ENCODE measurements at regions not wholly inside any gene's neighbourhood (a gene's known extent, or its start where the extent isn't known, plus 50 kb on each side); places are given as distances from the start of the nearest gene placed in this dataset.

DNA sequence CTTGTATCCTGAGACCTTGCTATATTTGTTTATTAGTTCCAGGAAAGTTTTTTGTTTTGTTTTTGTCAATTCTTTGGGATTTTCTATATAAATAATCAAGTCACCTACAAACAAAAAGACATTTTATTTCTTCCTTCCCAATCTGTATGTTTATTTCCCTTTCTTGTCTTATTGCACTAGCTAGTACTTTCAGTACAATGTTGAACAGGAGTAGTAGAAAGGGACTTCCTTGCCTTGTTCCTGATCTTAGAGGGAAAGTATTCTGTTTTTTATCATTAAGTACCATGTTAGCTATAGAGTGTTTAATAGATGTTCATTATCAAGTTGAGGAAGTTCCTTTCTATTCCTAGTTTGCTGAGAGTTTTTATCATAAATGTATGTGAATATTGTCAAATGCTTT is 119.5 kb upstream of the TLE4 start:
- no peaks in the 10 kb centered on the region for H3K4me1 Mint-ChIP-seq (ENCODE audit: low read depth, unreplicated experiment)
- H3K36me3 Mint-ChIP-seq (ENCODE audit: low read depth, unreplicated experiment): no peaks in the 10 kb centered on the region
- no peaks in the 10 kb centered on the region for H3K4me1 ChIP-seq (ENCODE audit: insufficient read depth, low read length)
- no peaks in the 10 kb centered on the region for H3K36me3 ChIP-seq (ENCODE audit: insufficient read depth, low read length)
- H3K9me3 Mint-ChIP-seq (ENCODE audit: unreplicated experiment): peaks cover 3% of the 10 kb centered on the region
- no peaks in the 10 kb centered on the region for H3K27me3 ChIP-seq (ENCODE audit: insufficient read depth, low read length)
- H3K9ac ChIP-seq (ENCODE audit: low read length): no peak overlapping the region
- H3K9me3 ChIP-seq (ENCODE audit: insufficient read depth, low read depth, low read length): no peaks in the 10 kb centered on the region
- no peak overlapping the region for H3K4me3 ChIP-seq (ENCODE audit: insufficient read depth, low read depth, low read length)
- no peaks in the 10 kb centered on the region for H3K79me2 ChIP-seq (ENCODE audit: insufficient read depth, low read length)
- no peak for DNase-seq (ENCODE audit: low read depth)
- no peak overlapping the region for H3K4me3 Mint-ChIP-seq (ENCODE audit: unreplicated experiment)
- H3K27ac ChIP-seq (ENCODE audit: low read depth, low read length): no peak overlapping the region
- FAIRE-seq: no peak
- H3K27me3 Mint-ChIP-seq (ENCODE audit: low read depth, unreplicated experiment): peaks cover 2% of the 10 kb centered on the region
- no peaks in the 10 kb centered on the region for H4K20me1 ChIP-seq (ENCODE audit: insufficient read depth, low read length)
- H2AFZ ChIP-seq (ENCODE audit: low read depth, low read length): no peak overlapping the region
- no peak overlapping the region for H3K4me2 ChIP-seq (ENCODE audit: low read length)
- no peak overlapping the region for H3K27ac Mint-ChIP-seq (ENCODE audit: unreplicated experiment)
- no peak for TF ChIP-seq EZH2 (IDR thresholded peaks at IDR 0.05; ENCODE audit: insufficient read depth, low read length)
- TF ChIP-seq, protein P1, sequence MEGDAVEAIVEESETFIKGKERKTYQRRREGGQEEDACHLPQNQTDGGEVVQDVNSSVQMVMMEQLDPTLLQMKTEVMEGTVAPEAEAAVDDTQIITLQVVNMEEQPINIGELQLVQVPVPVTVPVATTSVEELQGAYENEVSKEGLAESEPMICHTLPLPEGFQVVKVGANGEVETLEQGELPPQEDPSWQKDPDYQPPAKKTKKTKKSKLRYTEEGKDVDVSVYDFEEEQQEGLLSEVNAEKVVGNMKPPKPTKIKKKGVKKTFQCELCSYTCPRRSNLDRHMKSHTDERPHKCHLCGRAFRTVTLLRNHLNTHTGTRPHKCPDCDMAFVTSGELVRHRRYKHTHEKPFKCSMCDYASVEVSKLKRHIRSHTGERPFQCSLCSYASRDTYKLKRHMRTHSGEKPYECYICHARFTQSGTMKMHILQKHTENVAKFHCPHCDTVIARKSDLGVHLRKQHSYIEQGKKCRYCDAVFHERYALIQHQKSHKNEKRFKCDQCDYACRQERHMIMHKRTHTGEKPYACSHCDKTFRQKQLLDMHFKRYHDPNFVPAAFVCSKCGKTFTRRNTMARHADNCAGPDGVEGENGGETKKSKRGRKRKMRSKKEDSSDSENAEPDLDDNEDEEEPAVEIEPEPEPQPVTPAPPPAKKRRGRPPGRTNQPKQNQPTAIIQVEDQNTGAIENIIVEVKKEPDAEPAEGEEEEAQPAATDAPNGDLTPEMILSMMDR (IDR thresholded peaks at IDR 0.05; ENCODE audit: insufficient read depth, low read depth, low read length): no peak

DNA sequence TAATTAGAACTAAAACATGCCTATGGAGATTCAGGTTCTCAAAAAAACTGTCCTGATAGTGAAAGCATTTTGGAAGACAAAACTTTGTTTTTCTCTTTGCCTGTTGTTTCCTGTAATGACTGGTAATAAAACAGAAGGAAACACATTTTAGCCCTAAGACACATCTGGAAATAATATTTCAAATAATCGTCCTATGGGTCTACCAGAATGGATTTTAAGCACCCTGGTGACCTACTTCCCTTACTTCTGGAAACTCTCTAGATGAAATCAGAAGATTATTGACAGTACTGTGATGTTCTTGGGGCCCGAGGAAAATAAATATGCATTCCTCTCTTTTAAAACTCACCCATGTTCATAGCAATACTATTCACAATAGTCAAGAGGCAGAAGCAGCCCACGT is 110.1 kb upstream of the TLE4 start:
- Histone ChIP-seq H4K20me1 (ENCODE audit: insufficient read depth, low read length) (no peaks in the 10 kb centered on the region), H3K27me3 (ENCODE audit: insufficient read depth, low read length) (no peaks in the 10 kb centered on the region), H2AFZ (ENCODE audit: low read depth, low read length) (no peak overlapping the region), H3K79me2 (ENCODE audit: insufficient read depth, low read length) (no peaks in the 10 kb centered on the region), H3K9ac (ENCODE audit: low read length) (no peak overlapping the region), H3K36me3 (ENCODE audit: insufficient read depth, low read length) (no peaks in the 10 kb centered on the region), H3K4me1 (ENCODE audit: insufficient read depth, low read length) (no peaks in the 10 kb centered on the region), H3K4me2 (ENCODE audit: low read length) (no peak overlapping the region), H3K27ac (ENCODE audit: low read depth, low read length) (no peak overlapping the region), H3K9me3 (ENCODE audit: insufficient read depth, low read depth, low read length) (no peaks in the 10 kb centered on the region), H3K4me3 (ENCODE audit: insufficient read depth, low read depth, low read length) (no peak overlapping the region)
- TF ChIP-seq, protein P1 (IDR thresholded peaks at IDR 0.05; ENCODE audit: insufficient read depth, low read depth, low read length): no peak
- TF ChIP-seq EZH2 (IDR thresholded peaks at IDR 0.05; ENCODE audit: insufficient read depth, low read length): no peak
- no peak overlapping the region for H3K4me3 Mint-ChIP-seq (ENCODE audit: unreplicated experiment)
- no peaks in the 10 kb centered on the region for H3K4me1 Mint-ChIP-seq (ENCODE audit: low read depth, unreplicated experiment)
- DNase-seq (ENCODE audit: low read depth): no peak
- no peaks in the 10 kb centered on the region for H3K9me3 Mint-ChIP-seq (ENCODE audit: unreplicated experiment)
- no peak overlapping the region for H3K27ac Mint-ChIP-seq (ENCODE audit: unreplicated experiment)
- FAIRE-seq: no peak
- peaks cover 2% of the 10 kb centered on the region for H3K27me3 Mint-ChIP-seq (ENCODE audit: low read depth, unreplicated experiment)
- no peaks in the 10 kb centered on the region for H3K36me3 Mint-ChIP-seq (ENCODE audit: low read depth, unreplicated experiment)

DNA sequence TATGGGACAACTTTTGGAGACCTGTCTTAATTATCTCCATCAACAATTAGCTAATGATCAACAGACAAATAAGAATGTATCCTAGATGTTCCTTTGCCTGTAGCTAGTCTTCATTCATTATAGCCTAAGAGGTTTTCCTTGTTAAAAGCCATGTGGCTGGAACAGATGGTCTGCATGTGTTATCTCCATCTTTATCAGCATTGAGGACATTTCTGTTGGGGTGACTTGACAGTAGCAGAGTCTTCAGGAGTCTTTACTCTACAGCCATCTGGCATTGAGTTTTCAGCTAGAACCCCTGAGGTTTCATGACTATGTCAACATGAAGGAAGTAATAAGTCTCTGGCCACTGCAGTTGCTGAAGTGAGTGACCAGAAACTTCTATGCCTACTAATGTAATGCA is 106.6 kb upstream of the TLE4 start:
- Histone ChIP-seq H4K20me1 (ENCODE audit: insufficient read depth, low read length) (no peaks in the 10 kb centered on the region), H3K4me2 (ENCODE audit: low read length) (no peak overlapping the region), H3K4me1 (ENCODE audit: insufficient read depth, low read length) (no peaks in the 10 kb centered on the region), H3K27ac (ENCODE audit: low read depth, low read length) (no peak overlapping the region), H3K36me3 (ENCODE audit: insufficient read depth, low read length) (no peaks in the 10 kb centered on the region), H3K9ac (ENCODE audit: low read length) (no peak overlapping the region), H2AFZ (ENCODE audit: low read depth, low read length) (no peak overlapping the region), H3K79me2 (ENCODE audit: insufficient read depth, low read length) (no peaks in the 10 kb centered on the region), H3K27me3 (ENCODE audit: insufficient read depth, low read length) (no peaks in the 10 kb centered on the region), H3K4me3 (ENCODE audit: insufficient read depth, low read depth, low read length) (no peak overlapping the region), H3K9me3 (ENCODE audit: insufficient read depth, low read depth, low read length) (no peaks in the 10 kb centered on the region)
- Mint-ChIP-seq H3K9me3 (ENCODE audit: unreplicated experiment) (no peaks in the 10 kb centered on the region), H3K27me3 (ENCODE audit: low read depth, unreplicated experiment) (no peaks in the 10 kb centered on the region), H3K27ac (ENCODE audit: unreplicated experiment) (no peak overlapping the region), H3K36me3 (ENCODE audit: low read depth, unreplicated experiment) (no peaks in the 10 kb centered on the region), H3K4me1 (ENCODE audit: low read depth, unreplicated experiment) (no peaks in the 10 kb centered on the region), H3K4me3 (ENCODE audit: unreplicated experiment) (no peak overlapping the region)
- no peak for DNase-seq (ENCODE audit: low read depth)
- TF ChIP-seq, protein P1 (IDR thresholded peaks at IDR 0.05; ENCODE audit: insufficient read depth, low read depth, low read length): no peak
- TF ChIP-seq EZH2 (IDR thresholded peaks at IDR 0.05; ENCODE audit: insufficient read depth, low read length): no peak
- FAIRE-seq: no peak

Data from astrocyte (in vitro differentiated cells and primary cell).